T-helper 22 cell (primary cell): ENCODE measurements at regions not wholly inside any gene's neighbourhood (a gene's known extent, or its start where the extent isn't known, plus 50 kb on each side); places are given as distances from the start of the nearest gene placed in this dataset.
A peak's percentile ranks its signal among the peaks of the same experiment; 100 is the strongest.
"Not testable (repeated sequence)": the region's sequence is repeated elsewhere in the genome, so short reads cannot be mapped to it uniquely, and the experiment has no call there.

Experiments
- DNase-seq: peaks from one replicate; pipeline ENCODE4 v3.0.0-alpha.2; 2020; ENCODE audit warnings: low read depth

DNA sequence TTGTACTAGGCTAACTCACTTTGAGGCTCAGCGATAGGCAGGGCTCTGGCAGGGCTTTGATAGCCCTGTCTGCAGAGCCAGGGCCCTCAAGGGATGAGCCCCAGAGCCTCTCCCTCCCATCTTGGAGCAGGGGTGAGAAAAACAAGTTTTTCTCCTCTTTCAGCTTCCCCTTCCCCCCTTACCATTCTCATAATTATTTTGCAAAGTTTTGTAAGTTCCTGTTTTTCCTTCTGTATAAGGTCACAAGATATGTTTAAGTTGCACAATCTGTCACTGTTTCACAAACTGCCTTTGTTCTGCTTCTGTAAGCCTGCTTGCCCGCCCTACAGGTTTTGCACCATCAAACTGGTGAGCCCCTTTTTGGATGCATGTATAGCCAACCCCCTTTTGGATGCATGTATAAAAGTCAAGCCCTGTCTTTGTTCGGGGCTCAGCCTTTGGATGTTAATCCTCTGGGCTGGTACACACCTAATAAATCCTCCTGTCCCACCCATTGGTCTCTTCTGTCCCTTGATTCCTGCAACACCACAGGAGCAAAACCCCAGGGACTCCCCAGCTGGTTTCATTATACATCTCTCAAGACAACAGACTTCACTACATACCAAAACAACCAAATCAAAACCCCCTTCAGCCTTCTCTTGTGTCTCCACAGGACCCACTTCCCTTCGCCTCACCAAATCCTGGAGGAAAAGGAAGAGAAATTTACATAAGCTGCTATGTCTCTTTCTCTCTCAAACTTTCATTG, 52.5 kb upstream of the RESF1 start:
- DNase-seq, result no peak

GRCh38 chr12:31903025-31903424, 56.2 kb upstream of the RESF1 start:
- DNase-seq, result no peak

- no peak for DNase-seq
These were observed 58.9 kb upstream of the RESF1 start for GRCh38 chr12:31900271-31900670.

GRCh38 chr12:31899109-31899508, 60.1 kb upstream of the RESF1 start:
- DNase-seq, result no peak

DNA sequence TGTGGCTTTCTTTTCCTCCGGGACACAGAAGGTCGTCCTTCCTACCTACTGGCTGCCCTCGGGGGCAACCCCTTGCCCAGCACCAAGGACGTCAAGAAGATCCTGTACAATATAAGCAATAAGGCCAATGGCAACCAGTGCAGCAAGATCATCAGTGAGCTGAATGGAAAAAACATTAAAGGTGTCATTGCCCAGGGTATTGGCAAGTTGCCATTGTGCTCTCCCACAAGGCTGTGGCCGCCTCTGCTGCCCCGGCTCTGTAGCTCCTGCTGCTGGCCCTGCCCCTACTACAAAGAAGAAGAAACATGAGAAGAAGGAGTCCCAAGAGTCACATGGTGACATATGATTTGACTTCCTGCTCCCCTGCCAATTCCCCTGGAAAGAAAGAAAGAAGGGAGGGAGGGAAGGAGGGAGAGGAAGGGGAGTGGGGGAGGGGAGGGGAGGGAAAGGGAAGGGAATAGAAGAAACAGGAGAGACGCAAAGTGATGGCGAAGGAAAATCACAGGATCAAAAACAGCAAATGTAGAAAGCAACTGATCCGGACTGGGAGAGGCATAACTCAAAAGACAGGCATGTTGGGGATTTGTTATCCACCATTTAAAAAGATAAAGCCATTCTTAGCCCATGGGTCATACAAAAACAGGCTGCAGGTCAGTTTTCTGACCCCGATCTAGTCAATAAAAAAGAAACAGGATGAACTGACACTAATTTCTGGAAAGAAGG, 61.3 kb upstream of the RESF1 start:
- DNase-seq, result no peak

DNA sequence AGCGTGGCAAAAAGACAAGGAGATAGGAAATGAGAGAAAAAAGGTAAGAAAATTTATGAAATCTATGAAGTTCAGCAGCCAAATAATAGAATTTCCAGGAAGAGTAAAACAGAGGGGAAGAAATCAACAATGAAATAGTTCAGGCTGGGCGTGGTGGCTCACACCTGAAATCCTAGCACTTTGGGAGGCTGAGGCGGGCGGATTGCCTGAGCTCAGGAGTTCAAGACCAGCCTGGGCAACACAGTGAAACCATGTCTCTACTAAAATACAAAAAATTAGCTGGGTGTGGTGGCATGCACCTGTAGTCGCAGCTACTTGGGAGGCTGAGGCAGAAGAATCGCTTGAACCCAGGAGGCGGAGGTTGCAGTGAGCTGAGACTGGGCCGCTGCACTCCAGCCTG, 62.1 kb upstream of the RESF1 start:
- not testable (repeated sequence) for DNase-seq

- DNase-seq, result peak; percentile 75
These were observed 62.6 kb upstream of the RESF1 start for GRCh38 chr12:31896514-31897039.

GRCh38 chr12:31895449-31896150, 63.6 kb upstream of the RESF1 start:
- DNase-seq, result no peak

DNA sequence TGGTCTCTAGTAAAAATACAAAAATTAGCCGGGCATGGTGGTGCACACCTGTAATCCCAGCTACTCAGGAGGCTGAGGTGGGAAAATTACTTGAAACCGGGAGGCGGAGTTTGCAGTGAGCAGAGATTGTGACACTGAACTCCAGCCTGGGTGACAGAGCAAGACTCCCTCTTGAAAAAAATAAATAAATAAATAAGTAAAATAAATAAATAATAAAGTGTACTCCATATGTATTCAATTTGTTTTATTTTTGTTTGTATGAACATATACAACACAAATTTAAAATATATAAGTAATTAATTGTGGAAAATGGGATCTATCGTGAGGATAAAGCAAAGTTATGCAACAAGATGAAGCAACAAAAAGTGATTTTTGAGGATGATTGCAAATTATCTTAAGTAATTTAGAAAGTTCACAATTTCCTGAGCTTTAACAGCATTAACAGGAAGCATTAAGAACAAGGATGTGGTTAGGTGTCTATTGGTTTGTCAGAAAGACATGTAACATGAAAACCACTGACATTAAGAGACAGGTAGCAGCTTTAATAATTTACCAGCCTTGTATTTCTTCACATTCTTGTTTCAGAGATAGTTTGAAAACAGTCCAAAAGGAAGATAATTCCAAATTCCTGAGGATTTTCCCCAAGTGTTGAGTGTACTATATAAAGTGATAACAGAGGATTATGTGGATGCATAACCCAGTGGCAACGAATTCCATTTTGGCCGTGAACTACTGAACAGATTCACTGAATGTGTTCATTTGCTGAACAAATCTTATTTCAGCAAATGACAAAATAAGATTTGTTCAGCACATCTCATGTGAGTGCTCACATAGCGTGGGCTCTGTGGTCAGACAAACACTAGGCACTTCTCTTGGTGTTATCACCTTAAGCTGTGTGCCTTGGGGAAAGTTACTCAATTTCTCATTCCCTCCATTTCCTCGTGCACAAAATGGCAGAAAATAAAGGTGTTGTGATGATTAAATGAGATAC, 68.6 kb upstream of the RESF1 start:
- no peak for DNase-seq

- DNase-seq, result no peak
These were observed 72.0 kb upstream of the RESF1 start for GRCh38 chr12:31887109-31887811.

- not testable (repeated sequence) for DNase-seq
These were observed 76.5 kb upstream of the RESF1 start for GRCh38 chr12:31882682-31883081.

GRCh38 chr12:31880340-31880739, 78.9 kb upstream of the RESF1 start:
- DNase-seq, result no peak

GRCh38 chr12:31877884-31878283, 81.3 kb upstream of the RESF1 start:
- DNase-seq, result no peak

DNA sequence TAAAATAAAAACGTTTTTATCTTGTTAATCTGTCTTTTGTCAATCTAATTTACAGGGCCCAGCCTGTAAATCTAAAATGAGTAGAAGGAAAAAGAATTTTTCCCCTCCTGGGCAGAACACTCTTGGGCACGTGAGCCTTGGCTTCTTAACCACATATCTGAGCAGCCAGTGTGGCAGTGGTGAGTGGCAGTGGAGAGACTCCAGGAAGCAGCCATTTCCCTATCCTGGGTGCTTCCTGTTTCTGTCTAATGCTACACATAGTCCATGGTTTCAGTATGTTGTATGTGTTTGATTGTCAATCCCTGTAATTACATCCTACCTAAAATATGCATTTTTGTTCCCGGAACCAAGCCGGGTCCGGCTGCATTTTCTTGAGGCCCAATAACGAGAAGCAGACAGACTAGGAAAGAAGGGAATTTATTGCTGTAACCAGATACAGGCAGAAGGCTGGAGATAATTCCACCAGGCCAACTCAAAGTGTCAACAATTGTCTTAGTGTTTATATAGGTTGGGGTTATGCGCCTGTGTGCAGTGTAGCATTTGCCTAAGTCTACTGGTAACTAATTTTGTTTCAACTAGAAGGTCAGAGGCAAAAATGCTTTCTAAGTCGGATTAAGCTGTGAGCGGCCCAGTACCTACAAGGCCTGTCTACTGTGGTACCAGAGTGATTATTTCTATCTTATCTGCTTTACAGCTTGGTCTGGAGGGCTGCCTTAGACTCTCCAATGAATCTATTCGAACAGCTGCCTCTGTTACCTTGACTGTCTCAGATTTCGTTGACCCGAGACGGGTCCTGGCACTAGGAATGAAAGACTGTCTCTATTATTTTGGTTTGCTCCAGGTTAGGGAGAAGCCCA, 82.4 kb upstream of the RESF1 start:
- no peak for DNase-seq

- DNase-seq, result no peak
These were observed 83.6 kb upstream of the RESF1 start for GRCh38 chr12:31875609-31875964.

GRCh38 chr12:31874961-31875608, 84.1 kb upstream of the RESF1 start:
- DNase-seq, result peak; percentile 56

GRCh38 chr12:31872831-31873604, 86.2 kb upstream of the RESF1 start:
- DNase-seq, result no peak

GRCh38 chr12:31869972-31870371, 89.2 kb upstream of the RESF1 start:
- DNase-seq, result no peak

- DNase-seq, result no peak
These were observed 90.2 kb upstream of the RESF1 start for GRCh38 chr12:31868965-31869364.
